Neuronal stem cell (in vitro differentiated cells): ENCODE measurements at regions not wholly inside any gene's neighbourhood (a gene's known extent, or its start where the extent isn't known, plus 50 kb on each side); places are given as distances from the start of the nearest gene placed in this dataset.

Experiments
- DNase-seq: peaks from one replicate; pipeline ENCODE4 v3.0.0-alpha.2; 2013; ENCODE audit warnings: low spot score
- H2AFZ ChIP-seq: one replicate; pipeline ENCODE4 v1.6.1; 2013; ENCODE audit warnings: mild to moderate bottlenecking, low read length, inconsistent platforms
- H2AK5ac ChIP-seq: 2 replicates; pipeline ENCODE4 v1.6.1; 2013; ENCODE audit warnings: low read depth, mild to moderate bottlenecking, inconsistent platforms, low read length, moderate library complexity, mixed read lengths
- H2BK120ac ChIP-seq: 2 replicates; pipeline ENCODE4 v1.6.1; 2013; ENCODE audit warnings: low read depth, mild to moderate bottlenecking, inconsistent platforms, low read length, moderate library complexity, mixed read lengths
- H2BK12ac ChIP-seq: one replicate; pipeline ENCODE4 v1.6.1; 2013; ENCODE audit warnings: low read length, inconsistent platforms
- H2BK15ac ChIP-seq: 2 replicates; pipeline ENCODE4 v1.6.1; 2013; ENCODE audit warnings: mild to moderate bottlenecking, low read length, inconsistent platforms, mixed read lengths
- H2BK5ac ChIP-seq: one replicate; pipeline ENCODE4 v1.6.1; 2013; ENCODE audit warnings: inconsistent platforms, mild to moderate bottlenecking, low read length, moderate library complexity
- H3K14ac ChIP-seq: one replicate; pipeline ENCODE4 v1.6.1; 2013; ENCODE audit warnings: low read length, inconsistent platforms
- H3K18ac ChIP-seq: 2 replicates; pipeline ENCODE4 v1.6.1; 2013; ENCODE audit warnings: low read length, inconsistent platforms
- H3K23ac ChIP-seq: 2 replicates; pipeline ENCODE4 v1.6.1; 2013; ENCODE audit warnings: low read depth, mild to moderate bottlenecking, mixed read lengths, low read length, inconsistent platforms; ENCODE audit not compliant: poor library complexity
- H3K27ac ChIP-seq: replicated peaks from 3 replicates; pipeline ENCODE4 v1.5.1; 2013; ENCODE audit warnings: low read length, inconsistent platforms
- H3K27me3 ChIP-seq, 3 experiments: 2 replicates each; pipeline ENCODE4 v1.6.1; 2013; ENCODE audit warnings: low read length in 3 of 3, mild to moderate bottlenecking in 2 of 3, inconsistent platforms in 1 of 3, low read depth in 1 of 3, mixed read lengths in 1 of 3, moderate library complexity in 1 of 3; ENCODE audit not compliant: control insufficient read depth in 3 of 3, insufficient read depth in 3 of 3
- H3K36me3 ChIP-seq, 2 donors: replicated peaks in 1 of 2; 2 replicates each; pipeline ENCODE4 v1.6.1; 2013; ENCODE audit warnings: low read length in 2 of 2; ENCODE audit not compliant: control insufficient read depth in 2 of 2, insufficient read depth in 2 of 2
- H3K4ac ChIP-seq: 2 replicates; pipeline ENCODE4 v1.6.1; 2013; ENCODE audit warnings: inconsistent platforms, mild to moderate bottlenecking, low read length, moderate library complexity
- H3K4me1 ChIP-seq, 2 donors: 1 replicate in 1 of 2; 2 replicates in 1 of 2; pipeline ENCODE4 v1.6.1; 2013; ENCODE audit warnings: low read length in 2 of 2, low read depth in 1 of 2; ENCODE audit not compliant: control insufficient read depth in 2 of 2, insufficient read depth in 1 of 2
- H3K4me2 ChIP-seq: one replicate; pipeline ENCODE4 v1.6.1; 2013; ENCODE audit warnings: mild to moderate bottlenecking, low read length, inconsistent platforms; ENCODE audit not compliant: insufficient read depth, poor library complexity, severe bottlenecking
- H3K4me3 ChIP-seq, 2 donors: 2 replicates each; pipeline ENCODE4 v1.5.1; 2013; ENCODE audit warnings: low read length in 2 of 2, mild to moderate bottlenecking in 2 of 2, inconsistent platforms in 1 of 2, moderate library complexity in 1 of 2
- H3K79me1 ChIP-seq: one replicate; pipeline ENCODE4 v1.6.1; 2013; ENCODE audit warnings: low read depth, mild to moderate bottlenecking, inconsistent platforms, low read length, moderate library complexity
- H3K9ac ChIP-seq: one replicate; pipeline ENCODE4 v1.6.1; 2013; ENCODE audit warnings: mild to moderate bottlenecking, low read depth, low read length, inconsistent platforms; ENCODE audit not compliant: poor library complexity
- H3K9me3 ChIP-seq, 2 donors: replicated peaks in 1 of 2; 2 replicates each; pipeline versions ENCODE3 to v1.6.1; 2013; ENCODE audit warnings: low read length in 2 of 2, mild to moderate bottlenecking in 2 of 2, inconsistent platforms in 1 of 2, low read depth in 1 of 2, mixed read lengths in 1 of 2, moderate library complexity in 1 of 2; ENCODE audit not compliant: control insufficient read depth in 2 of 2, insufficient read depth in 1 of 2
- H4K8ac ChIP-seq: one replicate; pipeline ENCODE4 v1.6.1; 2013; ENCODE audit warnings: low read depth, mild to moderate bottlenecking, inconsistent platforms, low read length, moderate library complexity
- H4K91ac ChIP-seq: one replicate; pipeline ENCODE4 v1.6.1; 2013; ENCODE audit warnings: low read length, low read depth, mild to moderate bottlenecking, inconsistent platforms; ENCODE audit not compliant: poor library complexity
- WGBS, 2 donors: extraction: QIAGEN DNeasy Blood & Tissue Kit; methylation state at CpG; one replicate each; pipeline ENCODE4 v1.1.7; 2013; ENCODE audit warnings: missing lambda C conversion rate in 2 of 2, mixed read lengths in 1 of 2; ENCODE audit not compliant: insufficient read length in 2 of 2, insufficient replicate concordance in 1 of 2; ENCODE audit errors: extremely low coverage in 2 of 2; 5-methylcytosine and 5-hydroxymethylcytosine counted together

GRCh38 chr4:110742143-110742542 lies 119.3 kb upstream of the PITX2 start:
- H3K36me3 ChIP-seq: no peaks in the 10 kb centered on the region
- no peaks in the 10 kb centered on the region for H3K27me3 ChIP-seq
- H2AFZ ChIP-seq: no peak overlapping the region
- no peak overlapping the region for H3K4me3 ChIP-seq
- no peaks in the 10 kb centered on the region for H3K79me1 ChIP-seq
- no peak overlapping the region for H2BK120ac ChIP-seq
- no peak overlapping the region for H2BK15ac ChIP-seq
- no peak overlapping the region for H3K9ac ChIP-seq
- H4K8ac ChIP-seq: no peak overlapping the region
- H3K4me2 ChIP-seq: no peak overlapping the region
- H3K14ac ChIP-seq: no peak overlapping the region
- H4K91ac ChIP-seq: no peak overlapping the region
- H2BK5ac ChIP-seq: no peak overlapping the region
- no peak overlapping the region for H3K27ac ChIP-seq
- H3K9me3 ChIP-seq: no peaks in the 10 kb centered on the region
- no peak overlapping the region for H3K23ac ChIP-seq
- H3K18ac ChIP-seq: no peak overlapping the region
- no peak overlapping the region for H2BK12ac ChIP-seq
- no peak overlapping the region for H3K4ac ChIP-seq
- H2AK5ac ChIP-seq: no peak overlapping the region
- H3K4me1 ChIP-seq: no peaks in the 10 kb centered on the region
- DNase-seq: no peak

DNA sequence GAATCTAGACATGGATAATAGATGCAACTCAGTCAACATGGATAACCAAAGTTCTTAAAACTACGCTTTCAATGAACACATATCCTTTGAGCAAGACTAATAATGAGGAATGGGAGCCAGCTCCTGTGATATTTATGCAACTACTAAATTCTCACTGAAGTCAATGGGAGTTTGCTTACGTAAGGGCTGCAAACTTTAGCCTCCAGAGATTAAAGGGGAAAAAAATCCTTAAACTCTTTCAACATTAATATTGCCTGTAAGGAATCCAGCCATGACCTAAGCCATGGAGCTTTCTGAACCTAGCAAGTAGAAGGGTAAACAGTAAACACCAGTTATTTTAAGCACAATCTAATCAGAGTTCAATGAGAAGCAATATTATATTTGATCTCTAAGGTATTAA lies 125.2 kb upstream of the PITX2 start:
- Histone ChIP-seq H3K9me3 (no peaks in the 10 kb centered on the region), H3K23ac (no peak overlapping the region), H3K4me2 (no peak overlapping the region), H3K18ac (no peak overlapping the region), H2BK12ac (no peak overlapping the region), H2AK5ac (no peak overlapping the region), H2BK5ac (no peak overlapping the region), H3K27me3 (no peaks in the 10 kb centered on the region), H4K8ac (no peak overlapping the region), H4K91ac (no peak overlapping the region), H3K4ac (no peak overlapping the region), H2BK15ac (no peak overlapping the region), H3K4me3 (no peak overlapping the region), H3K14ac (no peak overlapping the region), H3K9ac (no peak overlapping the region), H3K36me3 (no peaks in the 10 kb centered on the region), H3K79me1 (no peaks in the 10 kb centered on the region), H3K4me1 (no peaks in the 10 kb centered on the region), H3K27ac (no peak overlapping the region), H2AFZ (no peak overlapping the region), H2BK120ac (no peak overlapping the region)
- DNase-seq: no peak
- WGBS, 2 donors: no CpG with 5 or more reads among the region's 2 CpGs

DNA sequence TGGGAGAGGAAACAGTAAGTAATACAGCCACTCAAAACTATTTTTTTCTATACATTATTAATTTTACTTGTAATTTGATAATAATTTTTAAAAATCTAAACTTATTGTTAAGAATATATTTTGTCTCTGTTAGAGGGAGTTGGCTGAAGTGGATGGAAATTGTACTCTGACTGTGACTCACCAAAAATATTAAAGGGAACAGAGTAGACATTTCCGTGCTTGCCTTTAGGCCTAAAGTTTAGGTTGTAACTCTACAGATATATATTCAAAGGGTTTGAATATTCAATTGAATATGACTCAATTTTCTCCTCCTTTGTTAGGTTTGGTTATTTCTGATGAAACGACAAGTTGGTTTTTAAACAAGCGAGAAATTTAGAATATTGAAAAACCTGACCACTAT lies 128.3 kb upstream of the PITX2 start:
- H3K9ac ChIP-seq: no peak overlapping the region
- no peak overlapping the region for H3K4me3 ChIP-seq
- H2BK15ac ChIP-seq: no peak overlapping the region
- no peak overlapping the region for H3K18ac ChIP-seq
- H3K4me1 ChIP-seq: no peaks in the 10 kb centered on the region
- no peak overlapping the region for H2AFZ ChIP-seq
- no peak overlapping the region for H2BK12ac ChIP-seq
- H3K27ac ChIP-seq: no peak overlapping the region
- H3K9me3 ChIP-seq: no peaks in the 10 kb centered on the region
- no peaks in the 10 kb centered on the region for H3K27me3 ChIP-seq
- no peak overlapping the region for H3K14ac ChIP-seq
- no peak overlapping the region for H3K23ac ChIP-seq
- no peaks in the 10 kb centered on the region for H3K79me1 ChIP-seq
- H2BK120ac ChIP-seq: no peak overlapping the region
- no CpG with 5 or more reads among the region's 3 CpGs for WGBS, 2 donors
- H2AK5ac ChIP-seq: no peak overlapping the region
- H4K8ac ChIP-seq: no peak overlapping the region
- H4K91ac ChIP-seq: no peak overlapping the region
- H3K36me3 ChIP-seq: no peaks in the 10 kb centered on the region
- no peak overlapping the region for H3K4ac ChIP-seq
- no peak overlapping the region for H3K4me2 ChIP-seq
- DNase-seq: no peak
- no peak overlapping the region for H2BK5ac ChIP-seq

- Histone ChIP-seq H3K4me3 (no peak overlapping the region), H3K23ac (no peak overlapping the region), H2AFZ (no peak overlapping the region), H3K4me1 (no peaks in the 10 kb centered on the region), H3K79me1 (no peaks in the 10 kb centered on the region), H2AK5ac (no peak overlapping the region), H3K36me3 (no peaks in the 10 kb centered on the region), H3K27me3 (no peaks in the 10 kb centered on the region), H3K18ac (no peak overlapping the region), H3K14ac (no peak overlapping the region), H2BK12ac (no peak overlapping the region), H4K8ac (no peak overlapping the region), H2BK5ac (no peak overlapping the region), H2BK15ac (no peak overlapping the region), H3K27ac (no peak overlapping the region), H2BK120ac (no peak overlapping the region), H3K9me3 (no peaks in the 10 kb centered on the region), H3K4ac (no peak overlapping the region), H3K4me2 (no peak overlapping the region), H3K9ac (no peak overlapping the region), H4K91ac (no peak overlapping the region)
- whole genome bisulfite sequencing, 2 donors: no CpG with 5 or more reads among the region's 2 CpGs
- DNase-seq: no peak
Observed at GRCh38 chr4:110751986-110752385, 129.1 kb upstream of the PITX2 start.
